CD4-positive, alpha-beta memory T cell (primary cell): ENCODE measurements at regions not wholly inside any gene's neighbourhood (a gene's known extent, or its start where the extent isn't known, plus 50 kb on each side); places are given as distances from the start of the nearest gene placed in this dataset.
"Not testable (repeated sequence)": the region's sequence is repeated elsewhere in the genome, so short reads cannot be mapped to it uniquely, and the experiment has no call there.

ENCODE experiments used
- CTCF ChIA-PET: fragments of 350-600 bp; sonication (Branson Sonifier 250); formaldehyde crosslinking; loops from one replicate; lab custom pipeline; 2021; ENCODE audit warnings: inconsistent platforms; ENCODE audit not compliant: partially characterized antibody; lab: Charles Lee
- POLR2A ChIA-PET: fragments of 350-600 bp; sonication (Branson Sonifier 250); formaldehyde crosslinking; loops from one replicate; lab custom pipeline; 2021; ENCODE audit not compliant: partially characterized antibody; lab: Charles Lee
- DNase-seq, 5 donors: peaks; one replicate each; pipeline versions ENCODE4 v3.0.0 to v3.0.0-alpha.2; 2020 to 2022; ENCODE audit warnings: mixed read lengths in 1 of 5
- H3K27ac ChIP-seq: one replicate; pipeline ENCODE4 v1.7.0; 2013; ENCODE audit warnings: low read depth, low read length
- H3K27me3 ChIP-seq: 2 replicates; pipeline ENCODE4 v1.7.0; 2013; ENCODE audit warnings: mild to moderate bottlenecking, low read length, moderate library complexity; ENCODE audit not compliant: insufficient read depth
- H3K36me3 ChIP-seq: 2 replicates; pipeline ENCODE4 v1.7.0; 2013; ENCODE audit warnings: mild to moderate bottlenecking, low read length, moderate library complexity; ENCODE audit not compliant: insufficient read depth
- H3K4me1 ChIP-seq: 2 replicates; pipeline ENCODE4 v1.7.0; 2013; ENCODE audit warnings: mild to moderate bottlenecking, low read length, moderate library complexity; ENCODE audit not compliant: insufficient read depth
- H3K4me3 ChIP-seq, 2 donors: one replicate each; pipeline ENCODE4 v1.7.0; 2013; ENCODE audit warnings: low read length in 2 of 2, mild to moderate bottlenecking in 1 of 2
- H3K9me3 ChIP-seq, 2 donors: one replicate each; pipeline ENCODE4 v1.7.0; 2013; ENCODE audit warnings: low read length in 2 of 2, control low read depth in 1 of 2; ENCODE audit not compliant: control insufficient read depth in 1 of 2
- H3K27ac Mint-ChIP-seq, 7 donors: one replicate each; pipeline ENCODE4 v1.8.0; 2020 to 2021; ENCODE audit warnings: mixed read lengths in 7 of 7, mild to moderate bottlenecking in 6 of 7, inconsistent platforms in 3 of 7, moderate library complexity in 3 of 7
- H3K27me3 Mint-ChIP-seq, 2 donors: one replicate each; pipeline ENCODE4 v1.8.0; 2020 to 2021; ENCODE audit warnings: mixed read lengths in 2 of 2
- H3K36me3 Mint-ChIP-seq, 2 donors: one replicate each; pipeline ENCODE4 v1.8.0; 2020 to 2021; ENCODE audit warnings: mixed read lengths in 2 of 2, inconsistent platforms in 1 of 2, mild to moderate bottlenecking in 1 of 2
- H3K4me1 Mint-ChIP-seq, 4 donors: one replicate each; pipeline ENCODE4 v1.8.0; 2020 to 2021; ENCODE audit warnings: mixed read lengths in 4 of 4, mild to moderate bottlenecking in 1 of 4
- H3K4me3 Mint-ChIP-seq, 8 donors: one replicate each; pipeline ENCODE4 v1.8.0; 2020 to 2021; ENCODE audit warnings: mixed read lengths in 8 of 8, mild to moderate bottlenecking in 7 of 8, moderate library complexity in 6 of 8, inconsistent platforms in 3 of 8
- H3K9me3 Mint-ChIP-seq, 8 donors: one replicate each; pipeline ENCODE4 v1.8.0; 2020 to 2021; ENCODE audit warnings: mixed read lengths in 8 of 8, mild to moderate bottlenecking in 5 of 8, inconsistent platforms in 3 of 8, moderate library complexity in 1 of 8
- intact Hi-C: fragments of 100-400 bp; cut with micrococcal nuclease; formaldehyde crosslinking; loops from one replicate; pipeline ENCODE4 v1.15.1; 2023

GRCh38 chr6:84988766-84989165 is 224.4 kb upstream of the TBX18 start:
- CTCF ChIA-PET, H3K27me3 ChIP-seq, DNase-seq, H3K4me3 Mint-ChIP-seq, H3K27ac Mint-ChIP-seq, H3K36me3 Mint-ChIP-seq, H3K27ac ChIP-seq, H3K4me1 Mint-ChIP-seq, H3K9me3 ChIP-seq, H3K4me1 ChIP-seq, H3K27me3 Mint-ChIP-seq, H3K36me3 ChIP-seq, H3K4me3 ChIP-seq, intact Hi-C loops, POLR2A ChIA-PET: not testable (repeated sequence)
- H3K9me3 Mint-ChIP-seq = peaks cover 1 to 37% (median 17%) of the 10 kb centered on the region in 8 donors

GRCh38 chr6:84985490-84985889 is 221.1 kb upstream of the TBX18 start:
- CTCF ChIA-PET, H3K36me3 ChIP-seq, H3K27me3 ChIP-seq, H3K27me3 Mint-ChIP-seq, H3K36me3 Mint-ChIP-seq, H3K4me1 ChIP-seq, H3K9me3 ChIP-seq, H3K27ac Mint-ChIP-seq, H3K4me3 ChIP-seq, H3K27ac ChIP-seq, intact Hi-C loops, DNase-seq, POLR2A ChIA-PET, H3K4me1 Mint-ChIP-seq, H3K4me3 Mint-ChIP-seq: not testable (repeated sequence)
- peaks cover 0 to 34% (median 10%) of the 10 kb centered on the region in 8 donors for H3K9me3 Mint-ChIP-seq

GRCh38 chr6:84979541-84979940 is 215.1 kb upstream of the TBX18 start:
- ChIA-PET CTCF (no interaction called here), POLR2A (no interaction called here)
- H3K9me3 ChIP-seq = no peaks in the 10 kb centered on the region
- no peak for DNase-seq
- H3K4me1 ChIP-seq = no peaks in the 10 kb centered on the region
- no peak overlapping the region for H3K27ac ChIP-seq
- H3K4me3 ChIP-seq = no peak overlapping the region
- no peaks in the 10 kb centered on the region for H3K36me3 ChIP-seq
- intact Hi-C loops = no loop called here
- Mint-ChIP-seq H3K36me3 (no peaks in the 10 kb centered on the region), H3K27me3 (no peaks in the 10 kb centered on the region), H3K4me1 (no peaks in the 10 kb centered on the region), H3K27ac (no peak overlapping the region), H3K4me3 (no peak overlapping the region), H3K9me3 (peaks cover 0 to 18% (median 5%) of the 10 kb centered on the region in 8 donors)
- no peaks in the 10 kb centered on the region for H3K27me3 ChIP-seq

GRCh38 chr6:84977363-84977705 is 212.9 kb upstream of the TBX18 start:
- peaks cover 0 to 8% (median 3%) of the 10 kb centered on the region in 8 donors for H3K9me3 Mint-ChIP-seq
- Histone ChIP-seq H3K27me3 (no peaks in the 10 kb centered on the region), H3K27ac (no peak overlapping the region), H3K4me1 (no peaks in the 10 kb centered on the region), H3K4me3 (no peak overlapping the region), H3K36me3 (no peaks in the 10 kb centered on the region), H3K9me3 (no peaks in the 10 kb centered on the region)
- DNase-seq = no peak
- H3K4me1 Mint-ChIP-seq = no peaks in the 10 kb centered on the region
- ChIA-PET POLR2A (no interaction called here), CTCF (no interaction called here)
- no peaks in the 10 kb centered on the region for H3K27me3 Mint-ChIP-seq
- no peak overlapping the region for H3K27ac Mint-ChIP-seq
- no peaks in the 10 kb centered on the region for H3K36me3 Mint-ChIP-seq
- no peak overlapping the region for H3K4me3 Mint-ChIP-seq
- intact Hi-C loops = no loop called here

- Mint-ChIP-seq H3K9me3 (peaks cover 0 to 8% (median 3%) of the 10 kb centered on the region in 8 donors), H3K4me1 (no peaks in the 10 kb centered on the region), H3K36me3 (no peaks in the 10 kb centered on the region), H3K27ac (no peak overlapping the region), H3K4me3 (no peak overlapping the region), H3K27me3 (no peaks in the 10 kb centered on the region)
- DNase-seq = no peak
- POLR2A ChIA-PET = no interaction called here
- Histone ChIP-seq H3K36me3 (no peaks in the 10 kb centered on the region), H3K27ac (no peak overlapping the region), H3K9me3 (no peaks in the 10 kb centered on the region), H3K4me1 (no peaks in the 10 kb centered on the region), H3K4me3 (no peak overlapping the region), H3K27me3 (no peaks in the 10 kb centered on the region)
- CTCF ChIA-PET = no interaction called here
- intact Hi-C loops = no loop called here
These were observed 212.3 kb upstream of the TBX18 start for GRCh38 chr6:84976526-84977362.

GRCh38 chr6:84975316-84975715 is 210.9 kb upstream of the TBX18 start:
- Histone ChIP-seq H3K4me3 (no peak overlapping the region), H3K27ac (no peak overlapping the region), H3K4me1 (no peaks in the 10 kb centered on the region), H3K36me3 (no peaks in the 10 kb centered on the region), H3K9me3 (no peaks in the 10 kb centered on the region), H3K27me3 (no peaks in the 10 kb centered on the region)
- intact Hi-C loops = no loop called here
- ChIA-PET CTCF (no interaction called here), POLR2A (no interaction called here)
- DNase-seq = no peak
- H3K4me3 Mint-ChIP-seq = no peak overlapping the region
- H3K9me3 Mint-ChIP-seq = peaks cover 0 to 5% (median 2%) of the 10 kb centered on the region in 8 donors
- H3K27me3 Mint-ChIP-seq = no peaks in the 10 kb centered on the region
- H3K36me3 Mint-ChIP-seq = no peaks in the 10 kb centered on the region
- no peaks in the 10 kb centered on the region for H3K4me1 Mint-ChIP-seq
- no peak overlapping the region for H3K27ac Mint-ChIP-seq

GRCh38 chr6:84973606-84974005 is 209.2 kb upstream of the TBX18 start:
- H3K36me3 ChIP-seq = no peaks in the 10 kb centered on the region
- no peaks in the 10 kb centered on the region for H3K9me3 ChIP-seq
- intact Hi-C loops = no loop called here
- H3K27ac ChIP-seq = no peak overlapping the region
- no peak overlapping the region for H3K27ac Mint-ChIP-seq
- no peaks in the 10 kb centered on the region for H3K27me3 ChIP-seq
- no peaks in the 10 kb centered on the region for H3K4me1 Mint-ChIP-seq
- H3K9me3 Mint-ChIP-seq = peaks cover 1 to 15% (median 3%) of the 10 kb centered on the region in 8 donors
- no peak for DNase-seq
- POLR2A ChIA-PET = no interaction called here
- no peaks in the 10 kb centered on the region for H3K4me1 ChIP-seq
- no peak overlapping the region for H3K4me3 ChIP-seq
- H3K36me3 Mint-ChIP-seq = no peaks in the 10 kb centered on the region
- no peaks in the 10 kb centered on the region for H3K27me3 Mint-ChIP-seq
- no peak overlapping the region for H3K4me3 Mint-ChIP-seq
- CTCF ChIA-PET = no interaction called here
